ENCODE measurements at regions not wholly inside any gene's neighbourhood (a gene's known extent, or its start where the extent isn't known, plus 50 kb on each side); places are given as distances from the start of the nearest gene placed in this dataset.
A peak's percentile ranks its signal among the peaks of the same experiment; 100 is the strongest.

- no peak for ATAC-seq (replicated peaks)
- Mint-ChIP-seq H3K27me3 (no peaks in the 10 kb centered on the region), H3K4me3 (no peak overlapping the region), H3K27ac (no peak overlapping the region), H3K4me1 (peaks cover 7 to 26% of the 10 kb centered on the region in 2 donors), H3K36me3 (no peaks in the 10 kb centered on the region), H3K9me3 (no peaks in the 10 kb centered on the region)
- no peak for DNase-seq
These were observed 99.7 kb upstream of the CTDP1 start for GRCh38 chr18:79579807-79580497.

DNA sequence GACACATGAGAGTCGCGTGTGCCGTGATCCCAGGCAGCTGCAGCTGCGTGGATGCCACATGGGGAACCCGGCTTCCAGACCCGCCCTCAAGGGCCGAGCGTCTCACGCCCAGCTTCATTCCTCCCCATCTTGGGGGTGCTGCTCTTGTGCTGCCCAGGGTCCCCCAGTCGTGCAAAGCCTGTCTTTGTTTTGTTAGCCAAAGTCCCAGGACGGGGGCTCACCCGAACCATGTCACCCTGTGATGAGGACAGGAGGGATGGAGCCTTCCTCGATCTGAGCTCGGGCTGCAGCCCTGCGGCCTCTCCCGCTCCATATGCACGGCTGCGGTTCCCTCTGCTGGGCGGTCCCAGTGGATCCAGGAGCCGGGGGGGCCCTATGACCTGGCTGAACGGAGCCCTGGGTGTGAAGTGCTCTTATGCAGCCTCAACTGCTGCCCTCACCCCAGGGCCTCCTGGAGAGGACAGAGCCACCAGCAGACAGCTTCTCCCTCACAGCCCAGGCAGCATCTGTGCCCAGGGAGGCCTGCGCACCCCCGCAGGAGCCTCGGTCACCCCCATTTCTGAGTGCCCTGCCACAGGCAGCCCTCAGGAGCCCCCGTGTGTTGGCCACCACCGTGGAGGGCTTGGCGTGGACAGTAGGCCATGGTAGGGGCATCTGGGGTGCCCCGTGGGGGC lies 99.0 kb upstream of the CTDP1 start:
- Mint-ChIP-seq H3K9me3 (no peaks in the 10 kb centered on the region), H3K4me1 (peaks cover 5 to 19% of the 10 kb centered on the region in 2 donors), H3K4me3 (no peak overlapping the region), H3K36me3 (no peaks in the 10 kb centered on the region), H3K27me3 (no peaks in the 10 kb centered on the region), H3K27ac (no peak overlapping the region)
- DNase-seq (no peak), ATAC-seq (replicated peaks) (no peak)

- DNase-seq, result no peak
- Mint-ChIP-seq H3K27me3 (peaks cover 4 to 5% of the 10 kb centered on the region in 2 donors), H3K36me3 (no peaks in the 10 kb centered on the region), H3K4me3 (no peak overlapping the region), H3K27ac (no peak overlapping the region), H3K9me3 (no peaks in the 10 kb centered on the region), H3K4me1 (peaks cover 5 to 18% of the 10 kb centered on the region in 2 donors)
- ATAC-seq (replicated peaks), result no peak
These were observed 98.2 kb upstream of the CTDP1 start for GRCh38 chr18:79581406-79581805.

DNA sequence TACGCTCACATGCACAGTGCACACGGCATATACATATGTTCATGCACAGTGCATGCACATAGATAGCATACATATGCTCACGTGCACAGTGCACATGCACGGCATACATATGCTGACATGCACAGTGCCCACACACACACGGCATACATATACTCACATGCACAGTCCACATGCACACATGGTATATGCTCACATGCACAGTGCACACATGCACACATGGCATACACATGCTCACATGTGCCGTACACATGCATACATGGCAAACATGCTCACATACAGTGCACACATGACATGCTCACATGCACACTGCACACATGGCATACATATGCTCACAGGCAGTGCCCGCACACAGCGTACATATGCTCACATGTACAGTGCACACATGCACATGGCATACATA lies 97.7 kb upstream of the CTDP1 start:
- Mint-ChIP-seq H3K4me3 (no peak overlapping the region), H3K9me3 (no peaks in the 10 kb centered on the region), H3K36me3 (no peaks in the 10 kb centered on the region), H3K27me3 (peaks cover 4 to 5% of the 10 kb centered on the region in 2 donors), H3K27ac (no peak overlapping the region), H3K4me1 (peaks cover 5 to 18% of the 10 kb centered on the region in 2 donors)
- ATAC-seq (replicated peaks) (no peak), DNase-seq (no peak)

- no peaks in the 10 kb centered on the region for H3K9me3 Mint-ChIP-seq
- peaks cover 5 to 13% of the 10 kb centered on the region in 2 donors for H3K4me1 Mint-ChIP-seq
- H3K4me3 Mint-ChIP-seq, result no peak overlapping the region
- H3K36me3 Mint-ChIP-seq, result no peaks in the 10 kb centered on the region
- peaks cover 4 to 5% of the 10 kb centered on the region in 2 donors for H3K27me3 Mint-ChIP-seq
- no peak overlapping the region for H3K27ac Mint-ChIP-seq
- ATAC-seq (replicated peaks), result no peak
- DNase-seq, result no peak
These were observed 96.6 kb upstream of the CTDP1 start for GRCh38 chr18:79582978-79583377.

DNA sequence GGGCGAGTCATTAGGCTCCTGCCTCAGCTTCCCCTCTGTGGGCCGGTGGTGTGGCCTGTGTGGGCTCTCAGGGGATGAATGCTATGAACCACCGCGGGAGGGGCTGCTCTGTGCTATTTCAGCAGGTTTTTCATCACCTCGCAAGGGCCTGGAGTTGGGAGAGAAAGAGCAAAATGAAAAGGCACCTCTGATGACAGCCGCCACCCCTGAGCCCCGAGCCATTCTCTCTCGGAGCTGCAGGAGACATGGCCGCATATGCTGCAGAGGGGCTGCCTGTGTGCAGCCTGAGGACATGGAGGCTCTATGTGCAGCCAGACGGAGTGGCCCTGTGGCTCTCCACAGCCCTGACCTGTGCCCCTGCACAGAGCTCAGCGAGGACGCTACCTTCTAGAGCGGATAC lies 96.2 kb upstream of the CTDP1 start:
- Mint-ChIP-seq H3K27ac (no peak overlapping the region), H3K4me1 (peaks cover 5 to 9% of the 10 kb centered on the region in 2 donors), H3K36me3 (no peaks in the 10 kb centered on the region), H3K9me3 (no peaks in the 10 kb centered on the region), H3K27me3 (peaks cover 4 to 10% of the 10 kb centered on the region in 2 donors), H3K4me3 (no peak overlapping the region)
- DNase-seq (no peak), ATAC-seq (replicated peaks) (no peak)

- Mint-ChIP-seq H3K4me3 (no peak overlapping the region), H3K9me3 (no peaks in the 10 kb centered on the region), H3K27me3 (peaks cover 4 to 12% of the 10 kb centered on the region in 2 donors), H3K36me3 (no peaks in the 10 kb centered on the region), H3K27ac (no peak overlapping the region), H3K4me1 (peaks cover 5 to 6% of the 10 kb centered on the region in 2 donors)
- no peak for DNase-seq
- peak in 1 of 2 donors; percentile 29 for ATAC-seq (replicated peaks)
These were observed 95.6 kb upstream of the CTDP1 start for GRCh38 chr18:79583984-79584401.

DNA sequence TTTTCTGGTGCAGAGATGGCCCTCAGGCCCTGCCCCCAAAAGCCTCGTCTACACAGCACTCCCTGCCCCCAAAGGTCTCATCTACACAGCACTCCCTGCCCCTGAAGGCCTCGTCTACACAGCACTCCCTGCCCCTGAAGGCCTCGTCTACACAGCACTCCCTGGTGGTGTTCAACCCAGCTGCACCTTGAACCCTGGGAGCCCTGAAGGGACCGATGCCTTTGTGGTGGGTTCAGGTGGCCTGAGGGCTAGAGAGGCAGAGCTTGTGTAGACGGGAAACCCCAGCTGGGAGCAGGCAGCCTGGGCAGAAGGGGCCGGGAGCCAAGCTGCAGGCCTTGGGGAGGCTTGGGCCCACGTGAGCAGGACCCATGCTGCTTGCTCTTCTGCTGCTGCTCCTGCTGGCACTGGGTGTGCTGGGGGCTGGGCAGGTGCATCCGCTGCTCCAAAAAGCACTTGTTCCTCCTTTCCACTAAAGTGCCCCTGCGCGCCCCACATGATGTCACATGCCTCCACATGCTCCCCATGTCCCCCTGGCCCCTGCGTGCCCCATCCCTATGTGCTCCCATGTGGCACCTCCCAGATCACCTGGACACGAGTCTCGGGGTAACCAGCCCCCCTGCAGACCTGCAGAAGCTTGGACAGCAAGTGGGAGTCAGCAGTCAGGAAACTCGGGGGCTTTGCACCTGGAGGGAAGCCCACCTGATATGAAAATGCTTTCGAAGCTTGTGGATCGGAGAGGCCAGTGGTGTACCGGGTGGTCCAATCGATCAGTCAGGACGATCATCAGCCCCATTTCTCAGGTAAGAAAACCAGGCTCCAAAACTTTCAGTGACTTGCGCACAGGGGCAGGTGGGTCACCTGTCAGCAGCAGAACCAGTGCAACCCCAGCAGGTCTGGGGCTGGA lies 94.9 kb upstream of the CTDP1 start:
- Mint-ChIP-seq H3K9me3 (no peaks in the 10 kb centered on the region), H3K36me3 (no peaks in the 10 kb centered on the region), H3K4me3 (no peak overlapping the region), H3K4me1 (peaks cover 5 to 6% of the 10 kb centered on the region in 2 donors), H3K27ac (no peak overlapping the region), H3K27me3 (peaks cover 4 to 12% of the 10 kb centered on the region in 2 donors)
- ATAC-seq (replicated peaks), result no peak
- no peak for DNase-seq

DNA sequence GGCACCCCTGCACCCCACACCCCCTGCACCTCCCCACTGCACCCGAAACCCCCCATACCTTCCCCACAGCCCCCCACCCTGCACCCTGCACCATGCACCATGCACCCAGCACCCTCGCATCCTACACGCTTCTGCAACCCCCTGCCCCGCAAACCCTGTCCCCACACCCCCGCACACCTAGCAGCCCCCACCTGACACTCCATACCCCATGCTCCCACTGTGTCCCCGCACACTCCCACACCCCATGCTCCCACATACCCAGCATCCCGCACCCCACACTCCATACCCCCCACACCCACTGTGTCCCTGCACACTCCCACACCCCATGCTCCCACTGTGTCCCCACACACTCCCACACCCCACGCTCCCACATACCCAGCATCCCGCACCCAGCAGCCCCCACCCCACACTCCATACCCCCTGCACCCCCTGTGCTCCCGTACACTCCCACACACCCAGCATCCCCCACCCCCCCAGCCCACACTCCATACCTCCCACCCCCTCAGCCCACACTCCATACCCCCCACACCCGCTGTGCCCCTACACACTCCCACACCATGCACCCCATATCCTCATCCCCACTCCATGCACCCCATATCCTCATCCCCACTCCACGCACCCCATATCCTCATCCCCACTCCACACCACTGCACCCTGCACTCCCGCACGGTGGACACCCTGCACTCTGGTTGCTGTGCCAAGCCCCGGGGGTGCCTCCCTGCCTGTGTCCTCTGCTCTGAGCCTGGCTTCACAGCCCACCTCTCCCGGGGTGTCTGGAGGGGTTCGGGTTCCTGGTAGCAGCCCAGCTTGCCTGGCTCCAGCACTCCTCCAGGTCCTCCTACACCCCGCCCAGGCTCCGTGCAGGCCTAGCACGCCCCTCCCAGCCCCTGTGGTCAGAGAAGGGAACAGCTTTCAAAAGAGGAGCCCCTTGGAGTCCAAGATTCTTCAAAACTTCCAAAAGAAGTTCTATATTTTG lies 93.9 kb upstream of the CTDP1 start:
- Mint-ChIP-seq H3K9me3 (no peaks in the 10 kb centered on the region), H3K27me3 (peaks cover 4 to 12% of the 10 kb centered on the region in 2 donors), H3K4me1 (peaks cover 5 to 6% of the 10 kb centered on the region in 2 donors), H3K4me3 (no peak overlapping the region), H3K36me3 (no peaks in the 10 kb centered on the region), H3K27ac (no peak overlapping the region)
- DNase-seq, result no peak
- no peak for ATAC-seq (replicated peaks)

GRCh38 chr18:79586436-79587225 lies 93.0 kb upstream of the CTDP1 start:
- H3K36me3 Mint-ChIP-seq, result no peaks in the 10 kb centered on the region
- no peaks in the 10 kb centered on the region for H3K9me3 Mint-ChIP-seq
- no peak for ATAC-seq (replicated peaks)
- H3K27ac Mint-ChIP-seq, result no peak overlapping the region
- DNase-seq, result no peak
- peaks cover 4 to 12% of the 10 kb centered on the region in 2 donors for H3K27me3 Mint-ChIP-seq
- no peak overlapping the region for H3K4me3 Mint-ChIP-seq
- peaks cover 5 to 6% of the 10 kb centered on the region in 2 donors for H3K4me1 Mint-ChIP-seq

GRCh38 chr18:79587226-79587741 lies 92.3 kb upstream of the CTDP1 start:
- Mint-ChIP-seq H3K36me3 (no peaks in the 10 kb centered on the region), H3K9me3 (no peaks in the 10 kb centered on the region), H3K27me3 (peaks cover 4 to 12% of the 10 kb centered on the region in 2 donors), H3K27ac (no peak overlapping the region), H3K4me1 (peaks cover 5 to 6% of the 10 kb centered on the region in 2 donors), H3K4me3 (no peak overlapping the region)
- DNase-seq (no peak), ATAC-seq (replicated peaks) (no peak)

DNA sequence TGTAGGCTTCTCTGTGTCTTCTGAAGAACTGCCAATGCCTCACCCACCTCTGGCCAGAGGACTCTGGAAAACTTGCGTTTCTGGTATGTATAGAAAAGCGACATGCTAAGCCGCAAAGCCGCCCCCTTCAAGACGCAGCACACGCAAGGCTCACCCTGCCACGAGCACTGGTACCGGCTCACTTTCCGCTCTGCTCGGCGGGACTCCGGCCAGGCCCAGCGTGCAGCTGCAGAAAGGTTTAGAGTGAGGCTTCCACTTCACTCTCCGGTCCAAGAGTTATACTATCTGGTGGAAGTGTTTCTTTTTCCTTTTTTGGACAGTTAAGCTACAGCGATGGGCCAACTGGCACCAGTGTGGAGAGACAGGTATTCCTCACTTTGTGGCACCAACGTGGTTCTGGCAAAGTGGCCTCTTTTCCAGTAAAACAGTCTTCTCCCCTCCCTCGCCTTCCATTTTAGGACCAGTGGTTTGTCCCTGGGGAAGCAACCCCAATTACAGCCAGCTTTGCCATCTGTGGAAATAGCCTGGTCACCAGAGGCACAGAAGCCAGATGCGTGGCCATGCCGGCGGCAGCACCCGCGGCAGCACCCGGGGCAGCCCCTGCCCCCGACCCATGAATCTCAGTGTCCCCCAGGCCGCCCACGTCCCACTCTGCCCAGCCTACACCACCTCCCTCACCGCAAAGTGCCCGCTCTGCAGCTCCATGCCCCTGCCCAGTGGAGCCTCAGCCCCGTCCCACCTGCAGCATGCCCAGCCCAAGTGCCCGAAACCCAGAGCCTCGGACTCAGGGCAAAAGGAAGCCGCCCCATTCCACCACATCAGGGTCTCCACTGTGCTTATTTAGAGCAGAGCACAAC lies 91.6 kb upstream of the CTDP1 start:
- ATAC-seq (replicated peaks), result no peak
- Mint-ChIP-seq H3K9me3 (peaks cover 5 to 6% of the 10 kb centered on the region in 2 donors), H3K27me3 (peaks cover 4 to 12% of the 10 kb centered on the region in 2 donors), H3K36me3 (peaks cover 0 to 4% of the 10 kb centered on the region in 2 donors), H3K27ac (peak overlapping the region; percentile 16), H3K4me1 (peaks cover 5 to 6% of the 10 kb centered on the region in 2 donors), H3K4me3 (no peak overlapping the region)
- no peak for DNase-seq
